Ovary (tissue), 7 donors: ENCODE measurements at regions not wholly inside any gene's neighbourhood (a gene's known extent, or its start where the extent isn't known, plus 50 kb on each side); places are given as distances from the start of the nearest gene placed in this dataset.

ENCODE experiments used
- DNase-seq, 5 donors: peaks; one replicate each; pipeline ENCODE4 v3.0.0-alpha.2; 2019 to 2020
- H3K27ac ChIP-seq, 2 donors: fragments of 200-600 bp; one replicate each; pipeline versions ENCODE4 v1.5.1 to v1.8.0; 2019 to 2022
- H3K27me3 ChIP-seq: fragments of 200-600 bp; one replicate; pipeline ENCODE4 v1.8.0; 2022
- H3K36me3 ChIP-seq: fragments of 200-600 bp; sonication (generic); one replicate; pipeline ENCODE4 v1.5.1; 2019
- H3K4me1 ChIP-seq: one replicate; pipeline ENCODE4 v1.8.1; 2013; ENCODE audit warnings: mild to moderate bottlenecking, moderate library complexity; ENCODE audit not compliant: insufficient read depth
- H3K4me3 ChIP-seq: fragments of 200-600 bp; sonication (generic); one replicate; pipeline ENCODE4 v1.5.1; 2017
- H3K9me3 ChIP-seq, 2 donors: fragments of 200-600 bp in 1 of 2; sonication (generic) in 1 of 2; one replicate each; pipeline versions ENCODE4 v1.5.1 to v1.8.1; 2013 to 2019; ENCODE audit warnings: mild to moderate bottlenecking in 1 of 2, moderate library complexity in 1 of 2
- EP300 ChIP-seq: sonication (generic); formaldehyde crosslinking; IDR thresholded peaks from one replicate; pipeline ENCODE4 v1.6.1; 2017; ENCODE audit warnings: antibody characterized with exemption
- POLR2A ChIP-seq: fragments of 450-650 bp; IDR thresholded peaks from one replicate; pipeline ENCODE4 v1.6.1; 2017; ENCODE audit warnings: antibody characterized with exemption, mild to moderate bottlenecking, moderate library complexity
- WGBS, 3 donors: extraction: QIAGEN DNeasy Blood & Tissue Kit in 1 of 3; methylation state at CpG; one replicate each; pipeline versions ENCODE4 v1.1.5 to v1.1.7; 2013 to 2017; 5-methylcytosine and 5-hydroxymethylcytosine counted together
- intact Hi-C, 4 donors: fragments of 100-400 bp; cut with DNase I; formaldehyde crosslinking; loops; one replicate each; pipeline versions ENCODE4 v1.11.0 to v1.15.1; 2022 to 2023
- TF ChIP-seq, protein P1 (sequence below), 3 donors: fragments of 450-650 bp in 2 of 3; fragments of 200-600 bp in 1 of 3; IDR thresholded peaks; one replicate each; pipeline versions ENCODE4 v1.5.1 to v1.8.0; 2016 to 2022; ENCODE audit warnings: antibody characterized with exemption in 3 of 3, mild to moderate bottlenecking in 1 of 3
- donor health status: DM: no; HTN: no; CAD: no; lungs with moderate emphysema.
- donor health status: DM: no; HTN: no; CAD: no.
- donor health status: Bipolar disorder and iron deficiency.
- donor health status: DM: no; HTN: no; CAD: no.
- donor health status: DM: yes; HTN: yes; CAD: no.

DNA sequence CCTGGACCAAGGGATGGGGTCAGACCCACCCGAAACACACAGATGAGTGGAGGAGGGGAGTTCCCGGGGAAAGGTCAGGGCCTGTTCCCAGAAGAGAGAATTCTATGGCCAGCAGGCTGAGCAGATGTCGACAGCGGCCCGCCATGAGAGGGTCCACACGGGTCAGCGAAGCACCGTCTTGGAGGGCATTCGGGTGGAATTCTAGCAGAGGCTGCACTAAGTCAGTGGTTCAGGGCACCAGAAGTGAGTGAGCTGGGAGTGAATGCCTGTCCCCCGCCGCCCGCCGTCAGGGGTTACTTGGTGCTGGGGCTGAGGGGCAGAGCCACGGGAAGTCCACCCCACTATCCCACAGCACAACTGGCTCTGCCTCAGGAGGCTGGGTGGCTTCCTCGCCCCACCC, 96.2 kb upstream of the VSTM2B start:
- Histone ChIP-seq H3K4me1 (no peaks in the 10 kb centered on the region), H3K27me3 (no peaks in the 10 kb centered on the region), H3K27ac (no peak overlapping the region), H3K9me3 (no peaks in the 10 kb centered on the region), H3K36me3 (no peaks in the 10 kb centered on the region), H3K4me3 (no peak overlapping the region)
- intact Hi-C loops = no loop called here
- DNase-seq = no peak
- WGBS, 3 donors = 76 to 83% (median 77%) methylated on average over 15 of the region's 15 CpGs
- TF ChIP-seq EP300 (no peak), POLR2A (no peak)
- TF ChIP-seq, protein P1, sequence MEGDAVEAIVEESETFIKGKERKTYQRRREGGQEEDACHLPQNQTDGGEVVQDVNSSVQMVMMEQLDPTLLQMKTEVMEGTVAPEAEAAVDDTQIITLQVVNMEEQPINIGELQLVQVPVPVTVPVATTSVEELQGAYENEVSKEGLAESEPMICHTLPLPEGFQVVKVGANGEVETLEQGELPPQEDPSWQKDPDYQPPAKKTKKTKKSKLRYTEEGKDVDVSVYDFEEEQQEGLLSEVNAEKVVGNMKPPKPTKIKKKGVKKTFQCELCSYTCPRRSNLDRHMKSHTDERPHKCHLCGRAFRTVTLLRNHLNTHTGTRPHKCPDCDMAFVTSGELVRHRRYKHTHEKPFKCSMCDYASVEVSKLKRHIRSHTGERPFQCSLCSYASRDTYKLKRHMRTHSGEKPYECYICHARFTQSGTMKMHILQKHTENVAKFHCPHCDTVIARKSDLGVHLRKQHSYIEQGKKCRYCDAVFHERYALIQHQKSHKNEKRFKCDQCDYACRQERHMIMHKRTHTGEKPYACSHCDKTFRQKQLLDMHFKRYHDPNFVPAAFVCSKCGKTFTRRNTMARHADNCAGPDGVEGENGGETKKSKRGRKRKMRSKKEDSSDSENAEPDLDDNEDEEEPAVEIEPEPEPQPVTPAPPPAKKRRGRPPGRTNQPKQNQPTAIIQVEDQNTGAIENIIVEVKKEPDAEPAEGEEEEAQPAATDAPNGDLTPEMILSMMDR (IDR thresholded peaks at IDR 0.05) = no peak

DNA sequence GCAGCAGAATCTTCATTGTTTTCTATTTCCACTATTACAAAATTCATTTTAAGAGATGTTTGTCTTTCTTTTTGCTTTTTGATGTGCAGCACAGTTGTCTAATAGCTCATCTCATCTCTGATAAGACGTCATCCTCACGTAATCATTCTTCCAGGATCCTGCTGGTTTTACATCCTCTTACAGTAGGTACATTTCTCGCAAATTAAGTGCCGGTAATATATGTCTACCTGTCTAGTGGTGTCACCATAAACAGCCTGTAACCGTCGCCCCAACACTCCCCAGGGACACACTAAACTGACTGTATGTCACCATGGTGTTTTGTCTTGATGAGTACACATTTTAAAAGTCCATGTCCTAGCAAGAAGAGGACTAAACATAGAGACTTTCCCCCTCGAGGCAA, 94.5 kb upstream of the VSTM2B start:
- H3K4me1 ChIP-seq = no peaks in the 10 kb centered on the region
- H3K4me3 ChIP-seq = no peak overlapping the region
- H3K27ac ChIP-seq = no peak overlapping the region
- intact Hi-C loops = no loop called here
- H3K36me3 ChIP-seq = no peaks in the 10 kb centered on the region
- H3K9me3 ChIP-seq = no peaks in the 10 kb centered on the region
- DNase-seq = no peak
- 62 to 68% (median 66%) methylated on average over 7 of the region's 7 CpGs for WGBS, 3 donors
- no peaks in the 10 kb centered on the region for H3K27me3 ChIP-seq
- TF ChIP-seq, protein P1 (IDR thresholded peaks at IDR 0.05) = no peak
- TF ChIP-seq EP300 (no peak), POLR2A (no peak)

DNA sequence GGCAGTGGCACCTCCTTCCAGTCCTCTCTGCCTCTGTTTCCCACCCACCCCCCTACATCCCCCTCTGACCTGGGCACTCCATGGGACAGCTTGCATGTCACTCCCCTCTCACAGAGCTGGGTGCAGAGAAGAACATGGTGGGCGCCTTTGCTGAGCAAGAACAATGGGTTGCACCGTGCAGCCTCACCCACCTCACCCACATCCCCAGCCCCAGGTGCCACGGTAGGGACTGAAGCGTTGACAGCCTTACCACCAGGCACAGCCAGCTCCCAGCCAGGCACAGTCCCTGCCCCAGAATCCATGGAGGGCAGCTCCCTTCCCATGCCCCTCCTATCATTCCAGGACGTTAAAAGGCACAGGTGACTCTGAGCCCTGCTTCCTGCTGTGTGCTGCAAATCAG, 93.1 kb upstream of the VSTM2B start:
- Histone ChIP-seq H3K9me3 (no peaks in the 10 kb centered on the region), H3K4me3 (no peak overlapping the region), H3K4me1 (no peaks in the 10 kb centered on the region), H3K36me3 (no peaks in the 10 kb centered on the region), H3K27me3 (no peaks in the 10 kb centered on the region), H3K27ac (no peak overlapping the region)
- 72 to 87% (median 83%) methylated on average over 5 of the region's 5 CpGs for WGBS, 3 donors
- intact Hi-C loops = no loop called here
- DNase-seq = no peak
- TF ChIP-seq POLR2A = no peak
- TF ChIP-seq EP300 = no peak
- TF ChIP-seq, protein P1 (IDR thresholded peaks at IDR 0.05) = no peak

- no peaks in the 10 kb centered on the region for H3K36me3 ChIP-seq
- H3K9me3 ChIP-seq = no peaks in the 10 kb centered on the region
- WGBS, 3 donors = 76 to 78% (median 76%) methylated on average over 11 of the region's 11 CpGs
- H3K4me1 ChIP-seq = no peaks in the 10 kb centered on the region
- H3K4me3 ChIP-seq = no peak overlapping the region
- no peak overlapping the region for H3K27ac ChIP-seq
- intact Hi-C loops = no loop called here
- no peaks in the 10 kb centered on the region for H3K27me3 ChIP-seq
- TF ChIP-seq POLR2A = no peak
- TF ChIP-seq, protein P1 (IDR thresholded peaks at IDR 0.05) = no peak
- TF ChIP-seq EP300 = no peak
- no peak for DNase-seq
Observed at GRCh38 chr19:29436591-29437103, 89.1 kb upstream of the VSTM2B start.
